ENCODE measurements at regions not wholly inside any gene's neighbourhood (a gene's known extent, or its start where the extent isn't known, plus 50 kb on each side); places are given as distances from the start of the nearest gene placed in this dataset.

GRCh38 chr1:80445033-80445432 is 1355.7 kb upstream of the ADGRL2 start:
- DNase-seq, result no peak
- ATAC-seq, result no peak
- intact Hi-C loops (cut with micrococcal nuclease), result no loop called here

GRCh38 chr1:80444171-80444570 is 1356.6 kb upstream of the ADGRL2 start:
- intact Hi-C loops (cut with micrococcal nuclease), result no loop called here
- no peak for ATAC-seq
- DNase-seq, result no peak

- ATAC-seq (no peak), DNase-seq (no peak)
- intact Hi-C loops (cut with micrococcal nuclease), result no loop called here
These were observed 1359.1 kb upstream of the ADGRL2 start for GRCh38 chr1:80441664-80442063.

- no peak for ATAC-seq
- no peak for DNase-seq
- intact Hi-C loops (cut with micrococcal nuclease), result no loop called here
These were observed 1363.9 kb upstream of the ADGRL2 start for GRCh38 chr1:80436851-80437250.

- no peak for DNase-seq
- no peak for ATAC-seq
- intact Hi-C loops (cut with micrococcal nuclease), result no loop called here
These were observed 1372.9 kb upstream of the ADGRL2 start for GRCh38 chr1:80427881-80428280.

GRCh38 chr1:80424249-80424648 is 1376.5 kb upstream of the ADGRL2 start:
- no peak for DNase-seq
- ATAC-seq, result no peak
- intact Hi-C loops (cut with micrococcal nuclease), result no loop called here

GRCh38 chr1:80418134-80418533 is 1382.6 kb upstream of the ADGRL2 start:
- DNase-seq (no peak), ATAC-seq (no peak)
- intact Hi-C loops (cut with micrococcal nuclease), result no loop called here

GRCh38 chr1:80417671-80418070 is 1383.1 kb upstream of the ADGRL2 start:
- intact Hi-C loops (cut with micrococcal nuclease), result no loop called here
- DNase-seq (no peak), ATAC-seq (no peak)

GRCh38 chr1:80413969-80414368 is 1386.8 kb upstream of the ADGRL2 start:
- intact Hi-C loops (cut with micrococcal nuclease), result no loop called here
- ATAC-seq (no peak), DNase-seq (no peak)

- intact Hi-C loops (cut with micrococcal nuclease), result no loop called here
- DNase-seq (no peak), ATAC-seq (no peak)
These were observed 1390.5 kb upstream of the ADGRL2 start for GRCh38 chr1:80410233-80410632.

GRCh38 chr1:80403471-80403893 is 1397.0 kb upstream of the ADGRL4 start:
- DNase-seq (no peak), ATAC-seq (no peak)
- intact Hi-C loops (cut with micrococcal nuclease), result no loop called here

- intact Hi-C loops (cut with micrococcal nuclease), result no loop called here
- DNase-seq (no peak), ATAC-seq (no peak)
These were observed 1396.1 kb upstream of the ADGRL4 start for GRCh38 chr1:80402625-80403024.

GRCh38 chr1:80401757-80402156 is 1395.2 kb upstream of the ADGRL4 start:
- ATAC-seq (no peak), DNase-seq (no peak)
- intact Hi-C loops (cut with micrococcal nuclease), result no loop called here

GRCh38 chr1:80392529-80392928 is 1386.0 kb upstream of the ADGRL4 start:
- DNase-seq, result no peak
- intact Hi-C loops (cut with micrococcal nuclease), result no loop called here
- no peak for ATAC-seq

GRCh38 chr1:80385650-80386049 is 1379.1 kb upstream of the ADGRL4 start:
- no peak for ATAC-seq
- DNase-seq, result no peak
- intact Hi-C loops (cut with micrococcal nuclease), result no loop called here

GRCh38 chr1:80384959-80385358 is 1378.4 kb upstream of the ADGRL4 start:
- intact Hi-C loops (cut with micrococcal nuclease), result no loop called here
- no peak for ATAC-seq
- no peak for DNase-seq

- intact Hi-C loops (cut with micrococcal nuclease), result no loop called here
- ATAC-seq (no peak), DNase-seq (no peak)
These were observed 1377.7 kb upstream of the ADGRL4 start for GRCh38 chr1:80384083-80384830.

- ATAC-seq (no peak), DNase-seq (no peak)
- intact Hi-C loops (cut with micrococcal nuclease), result no loop called here
These were observed 1369.1 kb upstream of the ADGRL4 start for GRCh38 chr1:80375662-80376061.

- DNase-seq (no peak), ATAC-seq (no peak)
- intact Hi-C loops (cut with micrococcal nuclease), result no loop called here
These were observed 1368.6 kb upstream of the ADGRL4 start for GRCh38 chr1:80375109-80375508.

GRCh38 chr1:80369780-80370179 is 1363.2 kb upstream of the ADGRL4 start:
- no peak for ATAC-seq

GRCh38 chr1:80367058-80367457 is 1360.5 kb upstream of the ADGRL4 start:
- intact Hi-C loops (cut with micrococcal nuclease), result no loop called here
- DNase-seq (no peak), ATAC-seq (no peak)

More at GRCh38 chr1:80369780-80370179, 1363.2 kb upstream of the ADGRL4 start:
- DNase-seq, result no peak
- intact Hi-C loops (cut with micrococcal nuclease), result no loop called here

Data from left ventricle myocardium superior (tissue), 1 donor.